Astrocyte (in vitro differentiated cells and primary cell): ENCODE measurements at regions not wholly inside any gene's neighbourhood (a gene's known extent, or its start where the extent isn't known, plus 50 kb on each side); places are given as distances from the start of the nearest gene placed in this dataset.

Experiments used
- EZH2 ChIP-seq: IDR thresholded peaks from 2 replicates; pipeline ENCODE4 v1.6.1; 2012; ENCODE audit warnings: mild to moderate bottlenecking, low read length, inconsistent platforms; ENCODE audit not compliant: insufficient read depth
- TF ChIP-seq, protein P1 (sequence below): IDR thresholded peaks from 2 replicates; pipeline ENCODE4 v1.5.1; 2011; ENCODE audit warnings: low read depth, mild to moderate bottlenecking, inconsistent platforms, low read length, moderate library complexity; ENCODE audit not compliant: insufficient read depth

GRCh38 chr11:116558504-116559211, 214.1 kb downstream of the BUD13 start:
- TF ChIP-seq, protein P1, sequence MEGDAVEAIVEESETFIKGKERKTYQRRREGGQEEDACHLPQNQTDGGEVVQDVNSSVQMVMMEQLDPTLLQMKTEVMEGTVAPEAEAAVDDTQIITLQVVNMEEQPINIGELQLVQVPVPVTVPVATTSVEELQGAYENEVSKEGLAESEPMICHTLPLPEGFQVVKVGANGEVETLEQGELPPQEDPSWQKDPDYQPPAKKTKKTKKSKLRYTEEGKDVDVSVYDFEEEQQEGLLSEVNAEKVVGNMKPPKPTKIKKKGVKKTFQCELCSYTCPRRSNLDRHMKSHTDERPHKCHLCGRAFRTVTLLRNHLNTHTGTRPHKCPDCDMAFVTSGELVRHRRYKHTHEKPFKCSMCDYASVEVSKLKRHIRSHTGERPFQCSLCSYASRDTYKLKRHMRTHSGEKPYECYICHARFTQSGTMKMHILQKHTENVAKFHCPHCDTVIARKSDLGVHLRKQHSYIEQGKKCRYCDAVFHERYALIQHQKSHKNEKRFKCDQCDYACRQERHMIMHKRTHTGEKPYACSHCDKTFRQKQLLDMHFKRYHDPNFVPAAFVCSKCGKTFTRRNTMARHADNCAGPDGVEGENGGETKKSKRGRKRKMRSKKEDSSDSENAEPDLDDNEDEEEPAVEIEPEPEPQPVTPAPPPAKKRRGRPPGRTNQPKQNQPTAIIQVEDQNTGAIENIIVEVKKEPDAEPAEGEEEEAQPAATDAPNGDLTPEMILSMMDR = no peak
- no peak for TF ChIP-seq EZH2
